Stimulated activated CD8-positive, alpha-beta memory T cell treated with anti-CD3 and anti-CD28 coated beads, Interleukin-12 subunit alpha, Interleukin-12 subunit beta, amount 100 ng/mL, for 24 hours (primary cell): ENCODE measurements at regions not wholly inside any gene's neighbourhood (a gene's known extent, or its start where the extent isn't known, plus 50 kb on each side); places are given as distances from the start of the nearest gene placed in this dataset.
"Not testable (repeated sequence)": the region's sequence is repeated elsewhere in the genome, so short reads cannot be mapped to it uniquely, and the experiment has no call there.

ENCODE experiments used
- DNase-seq: peaks from one replicate; pipeline ENCODE4 v3.0.0-alpha.2; 2020; ENCODE audit errors: extremely low read depth

GRCh38 chr20:56724241-56724757 is 95.2 kb downstream of the TFAP2C start:
- DNase-seq: no peak

GRCh38 chr20:56730003-56730402 is 100.9 kb downstream of the TFAP2C start:
- no peak for DNase-seq

GRCh38 chr20:56730996-56731395 is 101.9 kb downstream of the TFAP2C start:
- no peak for DNase-seq

GRCh38 chr20:56731476-56731875 is 102.4 kb downstream of the TFAP2C start:
- no peak for DNase-seq

DNA sequence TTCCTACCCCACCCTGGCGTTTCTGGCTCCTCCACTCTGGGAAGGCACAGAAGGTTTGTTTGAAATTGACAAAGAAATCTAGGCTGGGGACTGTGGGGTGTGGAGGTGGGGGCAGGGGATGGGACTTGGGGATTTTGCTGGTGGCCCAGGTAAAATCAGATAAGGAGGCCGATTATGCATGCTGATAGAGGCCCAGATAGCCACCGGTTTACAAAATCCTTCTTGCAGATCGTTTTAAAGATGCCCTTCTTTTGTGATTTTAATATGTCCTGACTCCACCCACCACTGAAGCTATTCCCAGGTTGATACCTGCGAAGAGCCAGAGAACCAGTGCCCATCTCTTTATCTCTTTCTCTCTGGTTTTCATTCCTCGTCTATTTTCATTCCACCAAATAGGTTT is 104.9 kb downstream of the TFAP2C start:
- DNase-seq: no peak

GRCh38 chr20:56735084-56735642 is 106.1 kb downstream of the TFAP2C start:
- DNase-seq: no peak

DNA sequence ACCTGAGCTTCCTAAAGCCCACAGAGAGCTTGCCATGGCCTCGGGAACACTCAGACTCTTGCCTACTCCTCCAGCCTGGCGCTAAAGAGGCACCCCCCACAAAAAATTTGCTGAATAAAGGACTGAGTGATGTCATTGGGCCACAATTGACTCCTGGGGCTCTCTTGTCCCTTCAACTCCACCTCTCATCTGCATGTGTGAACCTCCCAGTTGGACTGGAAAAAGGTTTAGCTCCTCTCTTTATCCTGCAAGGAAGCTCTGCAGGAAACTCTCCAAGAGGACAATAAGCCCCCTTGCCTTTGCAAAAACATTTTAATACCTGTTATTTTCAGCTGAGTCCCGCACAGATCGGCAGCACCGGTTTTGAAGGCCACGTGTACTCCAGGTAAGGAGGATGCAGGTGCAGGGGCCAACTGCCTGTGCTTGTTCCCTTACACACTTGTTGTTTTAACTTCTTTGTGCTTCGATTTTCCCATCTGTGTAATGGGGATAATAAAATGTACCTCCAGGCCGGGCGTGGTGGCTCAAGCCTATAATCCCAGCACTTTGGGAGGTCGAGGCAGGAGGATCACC is 107.3 kb downstream of the TFAP2C start:
- no peak for DNase-seq

GRCh38 chr20:56744325-56744821 is 115.3 kb downstream of the TFAP2C start:
- not testable (repeated sequence) for DNase-seq

DNA sequence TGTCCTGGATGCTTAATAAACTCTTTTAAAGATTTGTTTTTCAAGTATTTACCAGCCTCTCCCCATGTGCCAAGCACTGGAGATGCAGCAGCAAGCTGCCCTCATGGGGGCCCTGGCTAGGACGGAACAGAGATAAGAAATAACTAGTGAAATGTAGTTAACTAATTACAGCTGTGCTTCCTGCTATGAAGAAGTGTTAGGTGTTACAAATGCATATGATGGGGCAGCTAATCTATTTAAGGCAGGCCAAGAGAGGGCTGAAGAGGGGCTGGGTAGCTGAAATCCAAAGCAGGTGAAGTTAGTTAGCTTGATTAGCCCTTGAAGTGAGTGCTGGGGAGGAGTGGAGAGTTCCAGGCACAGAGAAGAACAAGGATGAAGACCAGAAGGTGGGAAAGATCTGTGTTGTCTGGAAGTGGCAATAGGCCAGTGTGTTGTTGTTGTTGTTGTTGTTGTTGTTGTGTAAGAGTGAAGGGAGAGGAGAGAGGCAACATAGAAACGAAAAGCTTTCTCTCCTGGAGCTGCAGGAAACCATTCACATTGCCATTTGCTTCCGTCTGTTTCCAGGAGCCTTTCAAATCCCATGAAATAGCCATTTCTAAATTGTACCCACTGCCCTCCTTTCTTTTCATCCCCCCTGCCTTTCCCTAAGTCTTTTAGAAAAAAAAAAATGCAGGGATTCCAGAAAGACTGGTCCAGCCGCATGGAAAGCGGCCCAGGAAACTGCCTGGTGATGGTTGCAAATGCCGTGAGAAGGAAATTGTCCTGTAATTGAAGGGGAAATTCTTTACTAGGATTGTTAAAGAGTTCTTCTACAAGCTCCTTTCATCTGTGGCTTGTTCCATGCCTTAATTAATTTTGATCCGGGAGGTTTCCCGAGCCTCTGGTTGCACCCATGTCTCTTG is 119.6 kb downstream of the TFAP2C start:
- DNase-seq: no peak

- DNase-seq: no peak
These were observed 121.3 kb downstream of the TFAP2C start for GRCh38 chr20:56750430-56750829.

- no peak for DNase-seq
These were observed 123.2 kb downstream of the TFAP2C start for GRCh38 chr20:56752274-56752673.

- DNase-seq: no peak
These were observed 126.1 kb downstream of the TFAP2C start for GRCh38 chr20:56755201-56755600.

- not testable (repeated sequence) for DNase-seq
These were observed 127.6 kb downstream of the TFAP2C start for GRCh38 chr20:56756658-56757057.

DNA sequence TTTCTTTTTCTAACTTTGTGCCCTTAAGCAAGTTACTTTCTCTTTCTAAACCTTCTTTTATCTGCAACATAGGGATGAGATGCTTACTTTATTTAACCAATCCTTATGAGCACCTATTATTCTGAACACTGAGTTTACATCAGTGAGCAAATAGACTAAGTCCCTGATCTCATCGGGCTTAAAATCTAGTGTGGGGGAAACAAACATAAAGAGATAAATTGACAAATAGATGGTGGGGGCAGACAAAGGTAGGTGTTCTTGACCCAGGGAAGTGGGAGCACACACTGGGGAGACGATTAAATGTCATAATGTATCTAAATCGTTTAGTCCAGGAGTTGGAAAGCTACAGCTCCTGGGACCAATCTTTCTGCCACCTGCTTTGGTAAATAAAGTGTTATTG is 129.6 kb downstream of the TFAP2C start:
- DNase-seq: no peak

DNA sequence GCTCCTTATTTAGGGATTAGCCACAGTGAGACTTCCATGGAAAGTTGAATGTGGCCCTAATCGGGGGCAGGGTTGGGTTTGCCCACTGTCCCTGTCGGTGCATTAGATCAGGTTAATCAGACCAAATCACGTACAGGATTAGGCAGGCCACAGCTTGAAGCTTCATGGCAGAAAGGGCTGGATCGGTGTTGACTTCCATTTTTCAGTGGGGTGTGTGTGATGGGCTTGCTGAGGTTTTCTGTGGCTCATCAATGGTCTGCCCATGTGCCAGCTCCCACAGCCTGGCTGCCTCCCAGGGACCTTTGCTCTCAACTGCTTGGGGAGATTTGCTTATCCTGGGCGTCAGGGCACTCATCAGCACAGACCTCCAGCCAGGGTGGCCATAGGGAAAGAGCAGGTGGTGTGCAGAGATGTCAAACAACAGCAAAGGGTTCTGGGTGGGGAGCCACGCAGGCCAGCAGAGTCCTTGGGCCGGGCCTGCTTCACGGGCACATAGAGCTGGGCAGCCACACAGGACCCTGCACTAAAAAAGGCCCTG is 130.7 kb downstream of the TFAP2C start:
- no peak for DNase-seq

DNA sequence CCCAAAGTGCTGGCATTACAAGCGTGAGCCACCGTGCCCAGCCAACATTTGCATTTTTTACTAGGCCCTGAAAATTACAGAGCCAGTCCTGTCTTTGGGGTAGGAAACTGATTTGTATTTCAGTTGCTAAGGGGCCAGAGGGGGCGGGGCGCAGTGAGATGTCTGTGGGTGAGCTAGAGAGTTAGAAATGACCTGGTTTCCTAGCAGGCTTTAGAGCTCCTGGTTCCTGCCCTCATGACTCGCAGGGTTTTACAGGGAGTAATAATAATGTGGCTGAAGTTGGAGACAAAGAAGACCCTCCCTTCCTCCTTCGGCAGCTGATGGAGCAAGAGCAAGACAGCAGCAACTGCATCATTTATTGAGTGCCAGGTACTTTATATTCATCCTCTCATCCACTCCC is 131.5 kb downstream of the TFAP2C start:
- no peak for DNase-seq

DNA sequence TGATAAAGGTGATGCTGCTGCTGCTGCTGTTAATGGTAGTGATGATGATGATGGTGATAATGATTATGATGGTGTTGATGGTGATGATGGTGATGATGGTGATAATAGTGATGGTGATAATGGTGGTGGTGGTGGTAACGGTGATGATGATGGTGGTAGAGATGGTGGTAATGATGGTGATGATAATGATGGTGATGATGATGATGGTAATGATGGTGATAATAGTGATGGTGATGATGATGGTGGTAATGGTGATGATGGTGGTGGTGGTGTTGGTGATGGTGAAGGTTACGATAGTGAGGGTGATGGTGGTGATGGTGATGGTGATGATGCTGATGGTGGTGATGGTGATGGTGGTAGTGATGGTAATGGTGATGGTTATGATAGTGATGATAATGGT is 132.3 kb downstream of the TFAP2C start:
- no peak for DNase-seq

- DNase-seq: no peak
These were observed 133.3 kb downstream of the TFAP2C start for GRCh38 chr20:56762401-56762800.

DNA sequence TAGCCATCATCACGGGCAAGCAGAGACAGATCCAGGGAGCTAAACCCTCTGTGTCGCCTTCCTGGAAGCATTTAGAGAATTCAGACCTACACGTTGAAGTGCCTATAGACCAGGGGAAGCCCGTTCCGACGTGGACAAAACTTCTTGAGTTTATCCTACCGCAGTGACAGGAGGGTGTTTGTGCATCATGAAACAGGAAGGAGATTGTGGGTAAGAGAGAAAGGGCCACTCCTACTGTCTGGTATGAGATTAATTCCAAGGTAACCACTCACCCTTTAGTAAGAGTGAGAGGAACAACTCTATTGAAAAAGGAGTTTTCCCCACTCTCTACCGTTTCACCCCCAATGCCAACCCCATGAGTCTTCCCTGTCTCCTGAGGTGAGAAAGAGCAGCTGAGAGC is 133.7 kb downstream of the TFAP2C start:
- DNase-seq: no peak

- DNase-seq: no peak
These were observed 135.6 kb downstream of the TFAP2C start for GRCh38 chr20:56764671-56765070.

GRCh38 chr20:56765172-56766073 is 136.3 kb downstream of the TFAP2C start:
- DNase-seq: no peak
